Activated CD4-positive, alpha-beta T cell treated with anti-CD3 and anti-CD28 coated beads, Interleukin-2, amount 10 ng/mL, durations not matched to agents 24 days and 14 days (primary cell): ENCODE measurements at regions not wholly inside any gene's neighbourhood (a gene's known extent, or its start where the extent isn't known, plus 50 kb on each side); places are given as distances from the start of the nearest gene placed in this dataset.
"Not testable (repeated sequence)": the region's sequence is repeated elsewhere in the genome, so short reads cannot be mapped to it uniquely, and the experiment has no call there.

ENCODE experiments used
- DNase-seq: peaks from one replicate; pipeline ENCODE4 v3.0.0; 2022
- H3K27ac Mint-ChIP-seq: one replicate; pipeline ENCODE4 v1.8.0; 2022; ENCODE audit warnings: mild to moderate bottlenecking, mixed read lengths
- H3K27me3 Mint-ChIP-seq: one replicate; pipeline ENCODE4 v1.8.0; 2022; ENCODE audit warnings: mixed read lengths
- H3K36me3 Mint-ChIP-seq: one replicate; pipeline ENCODE4 v1.8.0; 2022; ENCODE audit warnings: low read depth, mild to moderate bottlenecking, mixed read lengths
- H3K4me1 Mint-ChIP-seq: one replicate; pipeline ENCODE4 v1.8.0; 2021; ENCODE audit warnings: mixed read lengths
- H3K4me3 Mint-ChIP-seq: one replicate; pipeline ENCODE4 v1.8.0; 2022; ENCODE audit warnings: mild to moderate bottlenecking, moderate library complexity, mixed read lengths
- H3K9me3 Mint-ChIP-seq: one replicate; pipeline ENCODE4 v1.8.0; 2021; ENCODE audit warnings: mixed read lengths
- intact Hi-C: fragments of 100-400 bp; cut with micrococcal nuclease; formaldehyde crosslinking; loops from one replicate; pipeline ENCODE4 v1.15.1; 2023

- H3K36me3 Mint-ChIP-seq = no peaks in the 10 kb centered on the region
- H3K4me3 Mint-ChIP-seq = no peak overlapping the region
- H3K27me3 Mint-ChIP-seq = peaks cover 18% of the 10 kb centered on the region
- H3K9me3 Mint-ChIP-seq = no peaks in the 10 kb centered on the region
- H3K27ac Mint-ChIP-seq = no peak overlapping the region
- no peak for DNase-seq
- intact Hi-C loops = no loop called here
- H3K4me1 Mint-ChIP-seq = no peaks in the 10 kb centered on the region
Measured at GRCh38 chr6:79821859-79822258, 125.5 kb downstream of the ELOVL4 start.

- intact Hi-C loops = no loop called here
- no peaks in the 10 kb centered on the region for H3K36me3 Mint-ChIP-seq
- no peak for DNase-seq
- H3K4me3 Mint-ChIP-seq = no peak overlapping the region
- H3K27me3 Mint-ChIP-seq = peaks cover 12% of the 10 kb centered on the region
- no peaks in the 10 kb centered on the region for H3K9me3 Mint-ChIP-seq
- no peak overlapping the region for H3K27ac Mint-ChIP-seq
- no peaks in the 10 kb centered on the region for H3K4me1 Mint-ChIP-seq
Measured at GRCh38 chr6:79818471-79818870, 128.9 kb downstream of the ELOVL4 start.

- Mint-ChIP-seq H3K4me3 (no peak overlapping the region), H3K27me3 (peaks cover 12% of the 10 kb centered on the region), H3K9me3 (no peaks in the 10 kb centered on the region), H3K27ac (no peak overlapping the region), H3K4me1 (no peaks in the 10 kb centered on the region), H3K36me3 (no peaks in the 10 kb centered on the region)
- intact Hi-C loops = loop anchor here (1.0 to 5.0 kb wide), 2 partner anchors 37 to 243 kb away; no protein-coding TSS in a partner anchor
- DNase-seq = no peak
Measured at GRCh38 chr6:79814940-79815339, 132.4 kb downstream of the ELOVL4 start.

- Mint-ChIP-seq H3K27me3 (peaks cover 12% of the 10 kb centered on the region), H3K36me3 (no peaks in the 10 kb centered on the region), H3K9me3 (no peaks in the 10 kb centered on the region), H3K4me3 (no peak overlapping the region), H3K4me1 (no peaks in the 10 kb centered on the region), H3K27ac (no peak overlapping the region)
- peak; percentile 86 for DNase-seq
- intact Hi-C loops = loop anchor here (1.0 to 5.0 kb wide), 2 partner anchors 36 to 242 kb away; no protein-coding TSS in a partner anchor
Measured at GRCh38 chr6:79813854-79814709, 133.3 kb downstream of the ELOVL4 start.

- no peaks in the 10 kb centered on the region for H3K4me1 Mint-ChIP-seq
- H3K4me3 Mint-ChIP-seq = no peak overlapping the region
- H3K9me3 Mint-ChIP-seq = no peaks in the 10 kb centered on the region
- no peak for DNase-seq
- no peaks in the 10 kb centered on the region for H3K36me3 Mint-ChIP-seq
- H3K27me3 Mint-ChIP-seq = peaks cover 9% of the 10 kb centered on the region
- H3K27ac Mint-ChIP-seq = no peak overlapping the region
- intact Hi-C loops = loop anchor here (5.0 kb wide), 1 partner anchor 241 kb away; no protein-coding TSS in a partner anchor
Measured at GRCh38 chr6:79813143-79813850, 134.1 kb downstream of the ELOVL4 start.

GRCh38 chr6:79812195-79812594, 135.2 kb downstream of the ELOVL4 start:
- no peak for DNase-seq
- H3K4me1 Mint-ChIP-seq = no peaks in the 10 kb centered on the region
- intact Hi-C loops = loop anchor here (5.0 kb wide), 1 partner anchor 240 kb away; no protein-coding TSS in a partner anchor
- H3K27ac Mint-ChIP-seq = no peak overlapping the region
- H3K27me3 Mint-ChIP-seq = peaks cover 3% of the 10 kb centered on the region
- H3K9me3 Mint-ChIP-seq = no peaks in the 10 kb centered on the region
- no peaks in the 10 kb centered on the region for H3K36me3 Mint-ChIP-seq
- no peak overlapping the region for H3K4me3 Mint-ChIP-seq

- Mint-ChIP-seq H3K27me3 (peaks cover 3% of the 10 kb centered on the region), H3K27ac (no peak overlapping the region), H3K36me3 (no peaks in the 10 kb centered on the region), H3K4me3 (no peak overlapping the region), H3K9me3 (no peaks in the 10 kb centered on the region), H3K4me1 (no peaks in the 10 kb centered on the region)
- no peak for DNase-seq
- intact Hi-C loops = loop anchor here (5.0 kb wide), 1 partner anchor 239 kb away; no protein-coding TSS in a partner anchor
Measured at GRCh38 chr6:79810871-79811270, 136.5 kb downstream of the ELOVL4 start.

- Mint-ChIP-seq H3K4me3 (no peak overlapping the region), H3K27ac (no peak overlapping the region), H3K27me3 (peaks cover 3% of the 10 kb centered on the region), H3K9me3 (peaks cover 6% of the 10 kb centered on the region), H3K4me1 (no peaks in the 10 kb centered on the region), H3K36me3 (no peaks in the 10 kb centered on the region)
- no peak for DNase-seq
- intact Hi-C loops = loop anchor here (5.0 kb wide), 1 partner anchor 238 kb away; no protein-coding TSS in a partner anchor
Measured at GRCh38 chr6:79810185-79810705, 137.1 kb downstream of the ELOVL4 start.

GRCh38 chr6:79808921-79809320, 138.4 kb downstream of the ELOVL4 start:
- no peak for DNase-seq
- Mint-ChIP-seq H3K27ac (no peak overlapping the region), H3K27me3 (peaks cover 3% of the 10 kb centered on the region), H3K36me3 (no peaks in the 10 kb centered on the region), H3K4me3 (no peak overlapping the region), H3K4me1 (peaks cover 2% of the 10 kb centered on the region), H3K9me3 (peaks cover 6% of the 10 kb centered on the region)
- intact Hi-C loops = no loop called here

- H3K4me1 Mint-ChIP-seq, intact Hi-C loops: not testable (repeated sequence)
Measured at GRCh38 chr6:79806661-79807060, 140.7 kb downstream of the ELOVL4 start.

GRCh38 chr6:79804732-79805131, 142.6 kb downstream of the ELOVL4 start:
- H3K9me3 Mint-ChIP-seq = peaks cover 6% of the 10 kb centered on the region
- intact Hi-C loops = no loop called here
- peaks cover 2% of the 10 kb centered on the region for H3K27me3 Mint-ChIP-seq
- H3K27ac Mint-ChIP-seq = no peak overlapping the region
- DNase-seq = no peak
- no peak overlapping the region for H3K4me3 Mint-ChIP-seq
- no peaks in the 10 kb centered on the region for H3K36me3 Mint-ChIP-seq
- H3K4me1 Mint-ChIP-seq = peaks cover 2% of the 10 kb centered on the region

More at GRCh38 chr6:79806661-79807060, 140.7 kb downstream of the ELOVL4 start:
- H3K27me3 Mint-ChIP-seq, H3K4me3 Mint-ChIP-seq, DNase-seq, H3K36me3 Mint-ChIP-seq, H3K9me3 Mint-ChIP-seq, H3K27ac Mint-ChIP-seq: not testable (repeated sequence)

- H3K27me3 Mint-ChIP-seq = peaks cover 2% of the 10 kb centered on the region
Measured at GRCh38 chr6:79803917-79804316, 143.4 kb downstream of the ELOVL4 start.

GRCh38 chr6:79802657-79803300, 144.6 kb downstream of the ELOVL4 start:
- intact Hi-C loops = no loop called here
- H3K4me1 Mint-ChIP-seq = peaks cover 2% of the 10 kb centered on the region
- H3K27ac Mint-ChIP-seq = no peak overlapping the region
- H3K4me3 Mint-ChIP-seq = no peak overlapping the region
- no peak for DNase-seq
- peaks cover 6% of the 10 kb centered on the region for H3K9me3 Mint-ChIP-seq
- no peaks in the 10 kb centered on the region for H3K36me3 Mint-ChIP-seq
- H3K27me3 Mint-ChIP-seq = peaks cover 2% of the 10 kb centered on the region

More at GRCh38 chr6:79803917-79804316, 143.4 kb downstream of the ELOVL4 start:
- H3K9me3 Mint-ChIP-seq = peaks cover 6% of the 10 kb centered on the region
- H3K4me1 Mint-ChIP-seq = peaks cover 2% of the 10 kb centered on the region
- H3K27ac Mint-ChIP-seq = no peak overlapping the region
- intact Hi-C loops = no loop called here
- H3K36me3 Mint-ChIP-seq = no peaks in the 10 kb centered on the region
- no peak for DNase-seq
- H3K4me3 Mint-ChIP-seq = no peak overlapping the region
